Neural progenitor cell (in vitro differentiated cells): ENCODE measurements at regions not wholly inside any gene's neighbourhood (a gene's known extent, or its start where the extent isn't known, plus 50 kb on each side); places are given as distances from the start of the nearest gene placed in this dataset.
A peak's percentile ranks its signal among the peaks of the same experiment; 100 is the strongest.

Experiments
- DNase-seq: peaks from one replicate; pipeline ENCODE4 v3.0.0-alpha.2; 2016; ENCODE audit warnings: low spot score
- H2AFZ ChIP-seq: fragments of 200-600 bp; sonication (generic); replicated peaks from 2 replicates; pipeline ENCODE4 v1.6.1; 2016; ENCODE audit warnings: antibody characterized with exemption
- H3F3A ChIP-seq: fragments of 200-600 bp; sonication (generic); 2 replicates; pipeline ENCODE4 v1.6.1; 2016; ENCODE audit warnings: antibody characterized with exemption, low read depth
- H3K27ac ChIP-seq: fragments of 200-600 bp; sonication (generic); 2 replicates; pipeline ENCODE4 v1.5.1; 2016; ENCODE audit warnings: mild to moderate bottlenecking
- H3K27me3 ChIP-seq: fragments of 200-600 bp; sonication (generic); 2 replicates; pipeline ENCODE4 v1.6.1; 2016; ENCODE audit warnings: mild to moderate bottlenecking, moderate library complexity
- H3K36me3 ChIP-seq: fragments of 200-600 bp; sonication (generic); 2 replicates; pipeline ENCODE4 v1.5.1; 2016
- H3K4me1 ChIP-seq: fragments of 200-600 bp; sonication (generic); 2 replicates; pipeline ENCODE4 v1.6.1; 2016; ENCODE audit warnings: mixed run types
- H3K4me2 ChIP-seq: fragments of 200-600 bp; sonication (generic); 2 replicates; pipeline ENCODE4 v1.6.1; 2016
- H3K4me3 ChIP-seq: fragments of 200-600 bp; sonication (generic); 2 replicates; pipeline ENCODE4 v1.5.1; 2016
- H3K79me2 ChIP-seq: fragments of 200-600 bp; sonication (generic); 2 replicates; pipeline ENCODE4 v1.6.1; 2016; ENCODE audit warnings: low read depth
- H3K9ac ChIP-seq: fragments of 200-600 bp; sonication (generic); 2 replicates; pipeline ENCODE4 v1.6.1; 2016
- H3K9me3 ChIP-seq: fragments of 200-600 bp; sonication (generic); 2 replicates; pipeline ENCODE4 v1.5.1; 2016; ENCODE audit warnings: low read depth
- H4K20me1 ChIP-seq: fragments of 200-600 bp; sonication (generic); 2 replicates; pipeline ENCODE4 v1.6.1; 2016; ENCODE audit warnings: low read depth
- H3K27ac Mint-ChIP-seq: 3 replicates; pipeline ENCODE4 v1.8.0; 2021; ENCODE audit warnings: mixed read lengths
- H3K27me3 Mint-ChIP-seq: 2 replicates; pipeline ENCODE4 v1.8.0; 2022; ENCODE audit warnings: low read depth, mild to moderate bottlenecking, inconsistent platforms, moderate library complexity, mixed read lengths; ENCODE audit not compliant: insufficient read depth
- H3K36me3 Mint-ChIP-seq: 3 replicates; pipeline ENCODE4 v1.8.0; 2021; ENCODE audit warnings: mixed read lengths
- H3K4me1 Mint-ChIP-seq: 3 replicates; pipeline ENCODE4 v1.8.0; 2021; ENCODE audit warnings: mixed read lengths
- H3K4me3 Mint-ChIP-seq: 3 replicates; pipeline ENCODE4 v1.8.0; 2021; ENCODE audit warnings: mild to moderate bottlenecking, moderate library complexity, mixed read lengths
- H3K9me3 Mint-ChIP-seq: 3 replicates; pipeline ENCODE4 v1.8.0; 2020; ENCODE audit warnings: mixed read lengths
- EZH2 ChIP-seq: fragments of 200-600 bp; sonication (generic); IDR thresholded peaks from 2 replicates; pipeline ENCODE4 v1.6.1; 2017; ENCODE audit warnings: antibody characterized with exemption, mild to moderate bottlenecking, moderate library complexity
- EZH2phosphoT487 ChIP-seq: fragments of 200-600 bp; sonication (generic); IDR thresholded peaks from 2 replicates; pipeline ENCODE4 v1.6.1; 2017; ENCODE audit warnings: antibody characterized with exemption
- TF ChIP-seq, protein P1 (sequence below): fragments of 200-600 bp; sonication (generic); IDR thresholded peaks from 2 replicates; pipeline ENCODE4 v1.5.1; 2017; ENCODE audit warnings: antibody characterized with exemption, mild to moderate bottlenecking

DNA sequence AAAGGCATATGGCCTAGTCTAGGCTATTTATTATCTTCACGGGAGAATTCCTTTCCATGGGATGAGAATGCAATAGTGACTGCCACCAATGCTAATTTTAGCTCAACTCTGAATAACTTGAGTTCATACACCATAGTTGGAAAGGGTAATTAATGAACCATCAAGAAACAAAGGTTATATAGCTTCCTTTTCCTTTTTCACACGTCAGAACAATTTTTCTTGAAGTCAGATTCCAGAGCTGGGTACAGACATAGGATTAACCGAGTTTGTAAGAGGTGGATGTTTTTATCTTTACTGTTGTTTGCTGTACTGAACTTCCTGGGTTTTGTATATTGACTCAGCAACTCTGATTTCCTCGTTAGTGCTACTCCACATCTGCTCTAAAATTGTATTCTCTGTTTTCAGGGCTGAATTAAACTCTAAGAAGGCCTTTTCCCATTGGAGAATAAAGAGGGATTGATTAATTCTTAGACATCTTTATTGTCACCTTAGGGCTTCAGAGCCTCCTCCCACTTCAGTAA, 262.0 kb downstream of the NUF2 start:
- Histone ChIP-seq H3K4me1 (peaks cover 10% of the 10 kb centered on the region), H3K4me3 (no peak overlapping the region), H3K9ac (no peak overlapping the region), H3F3A (no peaks in the 10 kb centered on the region), H2AFZ (peak overlapping the region; percentile 37), H4K20me1 (no peaks in the 10 kb centered on the region), H3K36me3 (no peaks in the 10 kb centered on the region), H3K27ac (no peak overlapping the region), H3K4me2 (no peak overlapping the region), H3K27me3 (no peaks in the 10 kb centered on the region), H3K9me3 (no peaks in the 10 kb centered on the region), H3K79me2 (no peaks in the 10 kb centered on the region)
- H3K27ac Mint-ChIP-seq = no peak overlapping the region
- no peaks in the 10 kb centered on the region for H3K9me3 Mint-ChIP-seq
- TF ChIP-seq EZH2 (no peak), EZH2phosphoT487 (no peak)
- TF ChIP-seq, protein P1, sequence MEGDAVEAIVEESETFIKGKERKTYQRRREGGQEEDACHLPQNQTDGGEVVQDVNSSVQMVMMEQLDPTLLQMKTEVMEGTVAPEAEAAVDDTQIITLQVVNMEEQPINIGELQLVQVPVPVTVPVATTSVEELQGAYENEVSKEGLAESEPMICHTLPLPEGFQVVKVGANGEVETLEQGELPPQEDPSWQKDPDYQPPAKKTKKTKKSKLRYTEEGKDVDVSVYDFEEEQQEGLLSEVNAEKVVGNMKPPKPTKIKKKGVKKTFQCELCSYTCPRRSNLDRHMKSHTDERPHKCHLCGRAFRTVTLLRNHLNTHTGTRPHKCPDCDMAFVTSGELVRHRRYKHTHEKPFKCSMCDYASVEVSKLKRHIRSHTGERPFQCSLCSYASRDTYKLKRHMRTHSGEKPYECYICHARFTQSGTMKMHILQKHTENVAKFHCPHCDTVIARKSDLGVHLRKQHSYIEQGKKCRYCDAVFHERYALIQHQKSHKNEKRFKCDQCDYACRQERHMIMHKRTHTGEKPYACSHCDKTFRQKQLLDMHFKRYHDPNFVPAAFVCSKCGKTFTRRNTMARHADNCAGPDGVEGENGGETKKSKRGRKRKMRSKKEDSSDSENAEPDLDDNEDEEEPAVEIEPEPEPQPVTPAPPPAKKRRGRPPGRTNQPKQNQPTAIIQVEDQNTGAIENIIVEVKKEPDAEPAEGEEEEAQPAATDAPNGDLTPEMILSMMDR = no peak
- H3K4me3 Mint-ChIP-seq = no peak overlapping the region
- DNase-seq = no peak
- H3K27me3 Mint-ChIP-seq = peaks cover 5% of the 10 kb centered on the region
- H3K4me1 Mint-ChIP-seq = peaks cover 2% of the 10 kb centered on the region
- H3K36me3 Mint-ChIP-seq = no peaks in the 10 kb centered on the region

DNA sequence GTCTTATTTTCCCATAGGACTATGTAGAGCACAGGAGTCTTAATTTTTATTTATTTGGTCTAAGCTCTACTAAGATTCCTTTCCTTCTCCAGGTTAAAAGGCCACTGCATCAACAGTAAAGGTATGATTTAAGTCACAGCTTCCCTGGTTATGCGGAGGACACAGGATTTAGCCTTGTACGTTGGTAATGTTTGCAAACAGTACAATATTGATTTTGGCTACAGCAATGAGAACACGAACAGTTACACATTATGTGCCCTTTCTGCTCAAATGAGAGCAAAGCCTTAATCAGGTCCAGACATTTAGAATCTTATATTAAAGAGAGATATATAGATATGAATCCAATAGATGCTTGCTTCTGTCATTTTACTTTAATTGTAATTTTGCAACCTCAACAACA, 264.0 kb downstream of the NUF2 start:
- Histone ChIP-seq H3K9me3 (no peaks in the 10 kb centered on the region), H3K36me3 (no peaks in the 10 kb centered on the region), H2AFZ (no peak overlapping the region), H3K79me2 (no peaks in the 10 kb centered on the region), H3K4me3 (no peak overlapping the region), H3K27me3 (no peaks in the 10 kb centered on the region), H3K4me2 (no peak overlapping the region), H3K9ac (no peak overlapping the region), H4K20me1 (no peaks in the 10 kb centered on the region), H3K27ac (no peak overlapping the region), H3K4me1 (peaks cover 12% of the 10 kb centered on the region), H3F3A (no peaks in the 10 kb centered on the region)
- no peak for TF ChIP-seq EZH2phosphoT487
- TF ChIP-seq EZH2 = no peak
- TF ChIP-seq, protein P1 = no peak
- Mint-ChIP-seq H3K4me3 (no peak overlapping the region), H3K27me3 (peaks cover 3% of the 10 kb centered on the region), H3K4me1 (peaks cover 2% of the 10 kb centered on the region), H3K9me3 (no peaks in the 10 kb centered on the region), H3K36me3 (no peaks in the 10 kb centered on the region), H3K27ac (no peak overlapping the region)
- DNase-seq = no peak

DNA sequence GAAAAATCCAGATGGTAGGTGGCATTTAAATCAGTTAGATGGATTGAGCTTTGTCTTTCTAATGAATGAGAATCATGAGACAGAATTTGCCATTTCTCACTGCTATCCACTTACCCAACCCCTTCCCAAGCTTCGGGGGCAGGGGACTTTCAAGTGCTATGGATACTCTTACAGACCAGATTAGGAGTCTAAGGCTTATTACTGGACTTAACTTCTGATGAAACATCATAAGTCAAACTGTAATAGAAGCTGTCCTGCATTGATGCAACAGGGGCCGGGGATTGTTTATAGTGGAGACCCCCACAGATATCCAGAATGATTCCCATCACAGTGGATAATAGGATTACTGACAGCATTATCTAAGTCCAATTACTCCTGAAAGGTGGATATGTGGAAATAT, 267.0 kb downstream of the NUF2 start:
- H3K36me3 Mint-ChIP-seq = no peaks in the 10 kb centered on the region
- Histone ChIP-seq H3K9ac (no peak overlapping the region), H3F3A (no peaks in the 10 kb centered on the region), H3K27me3 (no peaks in the 10 kb centered on the region), H2AFZ (no peak overlapping the region), H4K20me1 (no peaks in the 10 kb centered on the region), H3K79me2 (no peaks in the 10 kb centered on the region), H3K27ac (no peak overlapping the region), H3K9me3 (no peaks in the 10 kb centered on the region), H3K4me1 (peaks cover 9% of the 10 kb centered on the region), H3K4me3 (no peak overlapping the region), H3K36me3 (no peaks in the 10 kb centered on the region), H3K4me2 (no peak overlapping the region)
- H3K4me1 Mint-ChIP-seq = peaks cover 2% of the 10 kb centered on the region
- no peak for DNase-seq
- no peak overlapping the region for H3K27ac Mint-ChIP-seq
- no peak overlapping the region for H3K4me3 Mint-ChIP-seq
- peaks cover 3% of the 10 kb centered on the region for H3K27me3 Mint-ChIP-seq
- TF ChIP-seq EZH2phosphoT487 (no peak), EZH2 (no peak)
- TF ChIP-seq, protein P1 = no peak
- H3K9me3 Mint-ChIP-seq = no peaks in the 10 kb centered on the region
